ENCODE measurements at regions not wholly inside any gene's neighbourhood (a gene's known extent, or its start where the extent isn't known, plus 50 kb on each side); places are given as distances from the start of the nearest gene placed in this dataset.

DNA sequence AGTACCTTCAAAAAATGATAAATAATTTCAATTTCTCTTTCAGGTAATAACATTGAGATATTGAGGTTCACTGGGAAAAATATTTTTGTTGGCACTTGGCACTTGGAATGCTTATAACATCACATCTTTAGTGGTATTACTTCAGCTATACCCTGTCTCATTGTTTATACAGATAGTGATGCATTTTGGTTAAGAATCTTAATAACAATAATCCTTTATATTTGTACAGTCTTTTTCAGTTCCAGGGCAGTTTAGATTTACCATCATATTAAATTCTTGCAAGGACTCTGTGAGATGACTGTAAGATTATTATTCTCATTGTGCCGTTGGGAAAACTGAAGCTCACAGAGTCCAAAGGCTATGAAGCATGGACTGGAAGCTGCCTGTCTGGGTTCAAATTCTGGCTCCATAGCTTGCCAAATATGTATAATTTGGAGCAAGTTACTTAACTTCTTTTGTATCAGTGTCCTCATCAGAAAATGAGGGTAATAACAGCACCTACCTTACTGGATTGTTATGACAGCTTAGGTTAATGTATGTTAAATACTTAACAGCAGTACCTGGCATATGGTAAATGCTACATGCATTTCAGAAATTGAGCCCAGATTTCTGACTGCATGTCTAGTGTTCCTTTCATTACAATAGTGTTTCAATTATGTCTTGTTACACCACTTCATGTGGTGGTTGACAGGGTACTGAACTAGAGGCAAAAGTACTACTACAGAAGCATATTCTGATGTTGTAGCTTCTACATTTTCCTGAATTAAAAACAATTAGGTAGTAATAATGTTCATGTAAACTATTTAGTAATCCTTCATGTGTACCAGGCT lies 272.2 kb downstream of the PLK2 start:
- Histone ChIP-seq H3K4me3 (ENCODE audit: control insufficient read depth in 2 of 3, extremely low read depth in 1 of 3, insufficient read depth in 2 of 3, low read depth in 1 of 3, low read length in 3 of 3) (no peak overlapping the region), H3K9me3 (ENCODE audit: control insufficient read depth, low read depth, low read length) (no peaks in the 10 kb centered on the region), H4K20me1 (ENCODE audit: control insufficient read depth, extremely low read depth, insufficient read depth, low read length) (no peaks in the 10 kb centered on the region), H3K36me3 (ENCODE audit: control insufficient read depth in 2 of 2, extremely low read depth in 1 of 2, insufficient read depth in 2 of 2, low read length in 2 of 2) (no peaks in the 10 kb centered on the region), H3K27ac (ENCODE audit: control insufficient read depth, insufficient read depth, low read length) (peak overlapping the region; percentile 40), H2AFZ (ENCODE audit: control insufficient read depth, low read length) (peak overlapping the region; percentile 55), H3K9me1 (ENCODE audit: control insufficient read depth, extremely low read depth, insufficient read depth, low read length) (no peaks in the 10 kb centered on the region), H3K27me3 (ENCODE audit: control insufficient read depth, extremely low read depth, insufficient read depth, low read length) (no peaks in the 10 kb centered on the region), H3K4me2 (ENCODE audit: control insufficient read depth, extremely low read depth, insufficient read depth, low read depth, low read length) (peak overlapping the region; percentile 71), H3K4me1 (ENCODE audit: control insufficient read depth, extremely low read depth, insufficient read depth, low read length) (peaks cover 43% of the 10 kb centered on the region), H3K79me2 (ENCODE audit: control insufficient read depth, insufficient read depth, low read length) (no peaks in the 10 kb centered on the region), H3K9ac (ENCODE audit: control insufficient read depth, extremely low read depth, insufficient read depth, low read length) (peak overlapping the region; percentile 2)
- dilution Hi-C loops (cut with MboI; ENCODE audit: extremely low pct_ligation_motif_present, low sequenced_read_pairs), result no loop called here
- no peak for FAIRE-seq
- no peak for TF ChIP-seq EZH2 (IDR thresholded peaks at IDR 0.05; ENCODE audit: low read length)
- TF ChIP-seq, protein P1, sequence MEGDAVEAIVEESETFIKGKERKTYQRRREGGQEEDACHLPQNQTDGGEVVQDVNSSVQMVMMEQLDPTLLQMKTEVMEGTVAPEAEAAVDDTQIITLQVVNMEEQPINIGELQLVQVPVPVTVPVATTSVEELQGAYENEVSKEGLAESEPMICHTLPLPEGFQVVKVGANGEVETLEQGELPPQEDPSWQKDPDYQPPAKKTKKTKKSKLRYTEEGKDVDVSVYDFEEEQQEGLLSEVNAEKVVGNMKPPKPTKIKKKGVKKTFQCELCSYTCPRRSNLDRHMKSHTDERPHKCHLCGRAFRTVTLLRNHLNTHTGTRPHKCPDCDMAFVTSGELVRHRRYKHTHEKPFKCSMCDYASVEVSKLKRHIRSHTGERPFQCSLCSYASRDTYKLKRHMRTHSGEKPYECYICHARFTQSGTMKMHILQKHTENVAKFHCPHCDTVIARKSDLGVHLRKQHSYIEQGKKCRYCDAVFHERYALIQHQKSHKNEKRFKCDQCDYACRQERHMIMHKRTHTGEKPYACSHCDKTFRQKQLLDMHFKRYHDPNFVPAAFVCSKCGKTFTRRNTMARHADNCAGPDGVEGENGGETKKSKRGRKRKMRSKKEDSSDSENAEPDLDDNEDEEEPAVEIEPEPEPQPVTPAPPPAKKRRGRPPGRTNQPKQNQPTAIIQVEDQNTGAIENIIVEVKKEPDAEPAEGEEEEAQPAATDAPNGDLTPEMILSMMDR (optimal IDR thresholded peaks at IDR 0.05 in 1 of 3, IDR thresholded peaks at IDR 0.05 in 1 of 3, conservative IDR thresholded peaks at IDR 0.05 in 1 of 3; ENCODE audit: extremely low read depth in 1 of 3, insufficient read depth in 2 of 3, low read length in 3 of 3), result no peak
- no peak for DNase-seq (ENCODE audit: low read depth, low spot score)

DNA sequence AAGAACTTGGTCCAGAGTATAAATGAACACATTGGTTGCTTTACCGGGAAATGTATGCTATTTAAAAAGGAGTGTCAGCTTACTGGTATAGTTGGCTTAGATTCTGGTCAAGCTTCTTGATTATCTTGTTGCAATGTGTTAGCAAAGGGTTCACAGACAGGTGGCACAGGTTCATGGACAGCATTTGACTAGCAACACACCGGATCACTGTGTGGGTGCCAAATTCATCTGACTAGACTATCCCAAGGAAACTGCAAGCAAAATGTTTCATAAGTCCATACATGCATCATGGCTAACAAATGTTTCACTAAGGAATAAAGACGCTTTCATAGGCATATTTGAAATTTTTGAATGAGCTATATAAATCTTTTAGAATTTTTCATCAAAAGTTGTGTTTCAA lies 274.1 kb downstream of the PLK2 start:
- Histone ChIP-seq H3K9me1 (ENCODE audit: control insufficient read depth, extremely low read depth, insufficient read depth, low read length) (no peaks in the 10 kb centered on the region), H4K20me1 (ENCODE audit: control insufficient read depth, extremely low read depth, insufficient read depth, low read length) (no peaks in the 10 kb centered on the region), H3K79me2 (ENCODE audit: control insufficient read depth, insufficient read depth, low read length) (no peaks in the 10 kb centered on the region), H2AFZ (ENCODE audit: control insufficient read depth, low read length) (no peak overlapping the region), H3K4me3 (ENCODE audit: control insufficient read depth in 2 of 3, extremely low read depth in 1 of 3, insufficient read depth in 2 of 3, low read depth in 1 of 3, low read length in 3 of 3) (no peak overlapping the region), H3K4me1 (ENCODE audit: control insufficient read depth, extremely low read depth, insufficient read depth, low read length) (peaks cover 43% of the 10 kb centered on the region), H3K9ac (ENCODE audit: control insufficient read depth, extremely low read depth, insufficient read depth, low read length) (no peak overlapping the region), H3K9me3 (ENCODE audit: control insufficient read depth, low read depth, low read length) (no peaks in the 10 kb centered on the region), H3K27ac (ENCODE audit: control insufficient read depth, insufficient read depth, low read length) (peak overlapping the region; percentile 10), H3K27me3 (ENCODE audit: control insufficient read depth, extremely low read depth, insufficient read depth, low read length) (no peaks in the 10 kb centered on the region), H3K36me3 (ENCODE audit: control insufficient read depth in 2 of 2, extremely low read depth in 1 of 2, insufficient read depth in 2 of 2, low read length in 2 of 2) (no peaks in the 10 kb centered on the region), H3K4me2 (ENCODE audit: control insufficient read depth, extremely low read depth, insufficient read depth, low read depth, low read length) (no peak overlapping the region)
- FAIRE-seq (peak; percentile 82), DNase-seq (ENCODE audit: low read depth, low spot score) (no peak)
- no peak for TF ChIP-seq EZH2 (IDR thresholded peaks at IDR 0.05; ENCODE audit: low read length)
- TF ChIP-seq, protein P1 (optimal IDR thresholded peaks at IDR 0.05 in 1 of 3, IDR thresholded peaks at IDR 0.05 in 1 of 3, conservative IDR thresholded peaks at IDR 0.05 in 1 of 3; ENCODE audit: extremely low read depth in 1 of 3, insufficient read depth in 2 of 3, low read length in 3 of 3), result no peak
- dilution Hi-C loops (cut with MboI; ENCODE audit: extremely low pct_ligation_motif_present, low sequenced_read_pairs), result no loop called here
